Mesenchymal stem cell (in vitro differentiated cells and primary cell): ENCODE measurements at regions not wholly inside any gene's neighbourhood (a gene's known extent, or its start where the extent isn't known, plus 50 kb on each side); places are given as distances from the start of the nearest gene placed in this dataset.

Source experiments
- DNase-seq: peaks from one replicate; pipeline ENCODE4 v3.0.0-alpha.2; 2013
- H2AFZ ChIP-seq: one replicate; pipeline ENCODE4 v1.6.1; 2013; ENCODE audit warnings: low read depth, mild to moderate bottlenecking, control low read depth, inconsistent platforms, low read length, moderate library complexity
- H2AK5ac ChIP-seq: 2 replicates; pipeline ENCODE4 v1.6.1; 2013; ENCODE audit warnings: low read length, moderate library complexity, mild to moderate bottlenecking, inconsistent platforms; ENCODE audit not compliant: severe bottlenecking
- H2BK120ac ChIP-seq: one replicate; pipeline ENCODE4 v1.6.1; 2013; ENCODE audit warnings: low read depth, mild to moderate bottlenecking, inconsistent platforms, low read length, moderate library complexity
- H2BK12ac ChIP-seq, 2 experiments: one replicate each; pipeline ENCODE4 v1.6.1; 2013; ENCODE audit warnings: inconsistent platforms in 2 of 2, low read length in 2 of 2, mild to moderate bottlenecking in 2 of 2, moderate library complexity in 2 of 2, control low read depth in 1 of 2
- H2BK15ac ChIP-seq: one replicate; pipeline ENCODE4 v1.6.1; 2013; ENCODE audit warnings: mild to moderate bottlenecking, low read depth, inconsistent platforms; ENCODE audit not compliant: poor library complexity, severe bottlenecking
- H2BK5ac ChIP-seq: 2 replicates; pipeline ENCODE4 v1.6.1; 2013; ENCODE audit warnings: low read depth, mild to moderate bottlenecking, low read length, control low read depth, inconsistent platforms; ENCODE audit not compliant: poor library complexity, severe bottlenecking
- H3K14ac ChIP-seq, 2 experiments: one replicate each; pipeline ENCODE4 v1.6.1; 2013; ENCODE audit warnings: inconsistent platforms in 2 of 2, low read length in 2 of 2, control low read depth in 1 of 2, mild to moderate bottlenecking in 1 of 2, moderate library complexity in 1 of 2
- H3K18ac ChIP-seq, 2 experiments: one replicate each; pipeline ENCODE4 v1.6.1; 2013; ENCODE audit warnings: inconsistent platforms in 2 of 2, low read length in 2 of 2, control low read depth in 1 of 2, low read depth in 1 of 2, mild to moderate bottlenecking in 1 of 2
- H3K23ac ChIP-seq, 2 experiments: one replicate each; pipeline ENCODE4 v1.6.1; 2013; ENCODE audit warnings: inconsistent platforms in 2 of 2, low read length in 2 of 2, mild to moderate bottlenecking in 2 of 2, moderate library complexity in 2 of 2, control low read depth in 1 of 2
- H3K27ac ChIP-seq: 2 replicates; pipeline ENCODE4 v1.5.1; 2013; ENCODE audit warnings: mild to moderate bottlenecking, moderate library complexity, low read length, control low read depth, inconsistent platforms; ENCODE audit not compliant: poor library complexity, severe bottlenecking
- H3K27me3 ChIP-seq, 2 experiments: 2 replicates each; pipeline versions ENCODE4 v1.6.1 to v1.7.0; 2013; ENCODE audit warnings: low read length in 2 of 2, mild to moderate bottlenecking in 2 of 2, moderate library complexity in 2 of 2, control low read depth in 1 of 2, inconsistent platforms in 1 of 2; ENCODE audit not compliant: control insufficient read depth in 1 of 2, insufficient read depth in 1 of 2
- H3K36me3 ChIP-seq, 2 experiments: 2 replicates each; pipeline versions ENCODE4 v1.6.1 to v1.7.0; 2013; ENCODE audit warnings: low read length in 2 of 2, control low read depth in 1 of 2, inconsistent platforms in 1 of 2, low read depth in 1 of 2, mild to moderate bottlenecking in 1 of 2; ENCODE audit not compliant: insufficient read depth in 2 of 2, control insufficient read depth in 1 of 2
- H3K4ac ChIP-seq, 2 experiments: one replicate each; pipeline ENCODE4 v1.6.1; 2013; ENCODE audit warnings: inconsistent platforms in 2 of 2, low read length in 2 of 2, mild to moderate bottlenecking in 2 of 2, moderate library complexity in 2 of 2, control low read depth in 1 of 2, low read depth in 1 of 2
- H3K4me1 ChIP-seq: 2 replicates; pipeline ENCODE4 v1.6.1; 2013; ENCODE audit warnings: low read depth, low read length, control low read depth; ENCODE audit not compliant: control insufficient read depth, insufficient read depth
- H3K4me2 ChIP-seq: 2 replicates; pipeline ENCODE4 v1.6.1; 2013; ENCODE audit warnings: low read length, mild to moderate bottlenecking, inconsistent platforms; ENCODE audit not compliant: poor library complexity, severe bottlenecking
- H3K4me3 ChIP-seq, 2 experiments: 2 replicates each; pipeline versions ENCODE4 v1.5.1 to v1.7.0; 2013; ENCODE audit warnings: low read length in 2 of 2, mild to moderate bottlenecking in 2 of 2, control low read depth in 1 of 2, low read depth in 1 of 2; ENCODE audit not compliant: insufficient read depth in 1 of 2
- H3K79me1 ChIP-seq: replicated peaks from 2 replicates; pipeline ENCODE4 v1.6.1; 2013; ENCODE audit warnings: mild to moderate bottlenecking, control low read depth, low read length, inconsistent platforms; ENCODE audit not compliant: poor library complexity, severe bottlenecking
- H3K9ac ChIP-seq: 2 replicates; pipeline ENCODE4 v1.7.0; 2013; ENCODE audit warnings: mild to moderate bottlenecking, low read length, moderate library complexity
- H3K9me3 ChIP-seq: 2 replicates; pipeline ENCODE4 v1.7.0; 2013; ENCODE audit warnings: mild to moderate bottlenecking, low read length; ENCODE audit not compliant: control insufficient read depth
- H4K8ac ChIP-seq: one replicate; pipeline ENCODE4 v1.6.1; 2013; ENCODE audit warnings: inconsistent platforms, mild to moderate bottlenecking, low read length, moderate library complexity
- H4K91ac ChIP-seq: one replicate; pipeline ENCODE4 v1.6.1; 2013; ENCODE audit warnings: mild to moderate bottlenecking, low read length, inconsistent platforms
- WGBS: methylation state at CpG from one replicate; pipeline ENCODE4 v1.1.7; 2013; ENCODE audit warnings: mixed read lengths; 5-methylcytosine and 5-hydroxymethylcytosine counted together

GRCh38 chr14:51575349-51576116 is 76.2 kb upstream of the FRMD6 start:
- H3K23ac ChIP-seq: no peak overlapping the region
- H3K9me3 ChIP-seq: no peaks in the 10 kb centered on the region
- H3K14ac ChIP-seq: no peak overlapping the region
- no peaks in the 10 kb centered on the region for H3K79me1 ChIP-seq
- no peak overlapping the region for H2BK15ac ChIP-seq
- DNase-seq: no peak
- no peaks in the 10 kb centered on the region for H3K36me3 ChIP-seq
- peak overlapping the region; percentile 54 for H4K91ac ChIP-seq
- H2AK5ac ChIP-seq: peak overlapping the region; percentile 58
- peak overlapping the region; percentile 21 for H2BK120ac ChIP-seq
- peak overlapping the region; percentile 42 for H2AFZ ChIP-seq
- H3K9ac ChIP-seq: peak overlapping the region; percentile 74
- peak overlapping the region in 1 of 2 experiments; percentile 31 for H3K4me3 ChIP-seq
- peak overlapping the region; percentile 66 for H3K27ac ChIP-seq
- H3K4me2 ChIP-seq: no peak overlapping the region
- H4K8ac ChIP-seq: peak overlapping the region; percentile 21
- peak overlapping the region; percentile 69 to 75 for H3K18ac ChIP-seq
- 76% methylated on average over 11 of the region's 11 CpGs for WGBS
- H3K4me1 ChIP-seq: peaks cover 5% of the 10 kb centered on the region
- peak overlapping the region; percentile 20 to 90 for H2BK12ac ChIP-seq
- H3K27me3 ChIP-seq: no peaks in the 10 kb centered on the region
- H3K4ac ChIP-seq: peak overlapping the region; percentile 47 to 76
- H2BK5ac ChIP-seq: no peak overlapping the region

- Histone ChIP-seq H3K9ac (peak overlapping the region; percentile 74), H4K91ac (no peak overlapping the region), H3K18ac (peak overlapping the region; percentile 69 to 75), H3K4ac (peak overlapping the region; percentile 47 to 76), H4K8ac (peak overlapping the region; percentile 21), H3K9me3 (no peaks in the 10 kb centered on the region), H2AK5ac (no peak overlapping the region), H3K4me3 (peak overlapping the region in 1 of 2 experiments; percentile 31), H2AFZ (peak overlapping the region; percentile 42), H3K36me3 (no peaks in the 10 kb centered on the region), H3K4me1 (peaks cover 5% of the 10 kb centered on the region), H3K27me3 (no peaks in the 10 kb centered on the region), H3K79me1 (no peaks in the 10 kb centered on the region), H3K27ac (peak overlapping the region; percentile 66), H2BK120ac (peak overlapping the region; percentile 21), H2BK15ac (no peak overlapping the region), H2BK12ac (peak overlapping the region; percentile 20 to 90), H3K4me2 (no peak overlapping the region), H3K14ac (no peak overlapping the region), H2BK5ac (no peak overlapping the region), H3K23ac (no peak overlapping the region)
- 18% methylated on average over 2 of the region's 3 CpGs for WGBS
- peak; percentile 76 for DNase-seq
Measured at GRCh38 chr14:51576117-51576430, 75.6 kb upstream of the FRMD6 start.

- H3K9ac ChIP-seq: no peak overlapping the region
- no peak for DNase-seq
- no peaks in the 10 kb centered on the region for H3K27me3 ChIP-seq
- no peak overlapping the region for H2AK5ac ChIP-seq
- H2BK15ac ChIP-seq: no peak overlapping the region
- H3K4me3 ChIP-seq: no peak overlapping the region
- H2BK12ac ChIP-seq: no peak overlapping the region
- H2BK5ac ChIP-seq: no peak overlapping the region
- no peak overlapping the region for H3K23ac ChIP-seq
- peaks cover 5% of the 10 kb centered on the region for H3K4me1 ChIP-seq
- no peaks in the 10 kb centered on the region for H3K79me1 ChIP-seq
- no peak overlapping the region for H3K4me2 ChIP-seq
- no peak overlapping the region for H3K18ac ChIP-seq
- WGBS: 90% methylated on average over 1 of the region's 1 CpG
- peak overlapping the region; percentile 66 for H3K27ac ChIP-seq
- no peak overlapping the region for H2BK120ac ChIP-seq
- H3K14ac ChIP-seq: no peak overlapping the region
- H4K8ac ChIP-seq: no peak overlapping the region
- H3K4ac ChIP-seq: no peak overlapping the region
- no peak overlapping the region for H2AFZ ChIP-seq
- H3K9me3 ChIP-seq: no peaks in the 10 kb centered on the region
- H3K36me3 ChIP-seq: no peaks in the 10 kb centered on the region
- no peak overlapping the region for H4K91ac ChIP-seq
Measured at GRCh38 chr14:51576879-51577278, 74.8 kb upstream of the FRMD6 start.

DNA sequence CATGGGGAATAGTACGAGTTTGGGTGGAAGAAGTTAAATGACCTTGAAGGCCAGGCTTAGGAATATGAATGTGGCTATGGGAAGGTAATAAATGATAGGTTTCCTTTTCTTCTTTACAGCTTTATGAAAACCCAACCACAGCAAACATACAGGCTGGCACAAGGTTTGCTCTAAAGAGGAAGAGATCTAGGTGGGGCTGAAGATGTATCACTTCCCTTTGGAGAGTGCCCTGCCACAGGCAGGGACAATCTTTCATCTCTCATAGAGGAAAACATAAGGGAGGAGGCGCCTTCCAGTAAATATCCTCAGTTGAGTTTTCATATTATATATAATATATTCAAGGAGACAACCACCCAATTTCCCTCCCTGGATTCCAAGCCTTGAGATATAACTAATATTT is 72.9 kb upstream of the FRMD6 start:
- no peak for DNase-seq
- Histone ChIP-seq H3K27me3 (no peaks in the 10 kb centered on the region), H2BK5ac (no peak overlapping the region), H2AK5ac (no peak overlapping the region), H3K79me1 (peaks cover 1% of the 10 kb centered on the region), H3K14ac (no peak overlapping the region), H3K4me2 (no peak overlapping the region), H2AFZ (no peak overlapping the region), H3K27ac (no peak overlapping the region), H3K9ac (no peak overlapping the region), H2BK15ac (no peak overlapping the region), H3K18ac (peak overlapping the region in 1 of 2 experiments; percentile 19), H3K23ac (no peak overlapping the region), H3K9me3 (no peaks in the 10 kb centered on the region), H3K4me3 (no peak overlapping the region), H4K8ac (no peak overlapping the region), H3K4me1 (peaks cover 5% of the 10 kb centered on the region), H3K36me3 (no peaks in the 10 kb centered on the region), H2BK12ac (no peak overlapping the region), H3K4ac (no peak overlapping the region), H4K91ac (no peak overlapping the region), H2BK120ac (no peak overlapping the region)
- WGBS: 67% methylated on average over 1 of the region's 2 CpGs
